HEK293 (cell line): ENCODE measurements at regions not wholly inside any gene's neighbourhood (a gene's known extent, or its start where the extent isn't known, plus 50 kb on each side); places are given as distances from the start of the nearest gene placed in this dataset.

Source experiments
- CTCF ChIA-PET: fragments of 350-600 bp; formaldehyde crosslinking; extraction: SDS; loops from one replicate; lab custom pipeline; 2021; ENCODE audit warnings: antibody characterized with exemption; lab: Yijun Ruan, JAX
- POLR2A ChIA-PET: fragments of 300-600 bp; formaldehyde crosslinking; extraction: SDS; loops from one replicate; lab custom pipeline; 2020; ENCODE audit warnings: antibody characterized with exemption, inconsistent platforms; lab: Yijun Ruan, JAX
- H3K27ac ChIP-seq: fragments of 200-500 bp; sonication (Bioruptor generic); 2 replicates; pipeline ENCODE4 v1.5.1; 2014; ENCODE audit warnings: low read depth, low read length, control low read depth, inconsistent platforms; ENCODE audit errors: extremely low read depth
- H3K36me3 ChIP-seq, 2 experiments: fragments of 200-500 bp in 1 of 2; sonication (Bioruptor generic) in 1 of 2; 1 replicate in 1 of 2; 2 replicates in 1 of 2; pipeline ENCODE4 v1.5.1; 2014 to 2017; ENCODE audit warnings: inconsistent platforms in 2 of 2, low read length in 2 of 2; ENCODE audit not compliant: control insufficient read depth in 2 of 2, insufficient read depth in 1 of 2
- H3K4me1 ChIP-seq: fragments of 200-500 bp; sonication (Bioruptor generic); 2 replicates; pipeline ENCODE4 v1.5.1; 2014; ENCODE audit warnings: mild to moderate bottlenecking, low read length, inconsistent platforms; ENCODE audit not compliant: control insufficient read depth, insufficient read depth
- H3K4me3 ChIP-seq: 2 replicates; pipeline ENCODE4 v1.5.1; 2011; ENCODE audit warnings: low read depth, mild to moderate bottlenecking, control low read depth, low read length, moderate library complexity
- H3K9me3 ChIP-seq: fragments of 200-500 bp; sonication (Bioruptor generic); 2 replicates; pipeline ENCODE4 v1.5.1; 2014; ENCODE audit warnings: low read depth, low read length, inconsistent platforms; ENCODE audit not compliant: control insufficient read depth, insufficient read depth
- HIC1 ChIP-seq: fragments of 450-650 bp; formaldehyde crosslinking; IDR thresholded peaks from 2 replicates; pipeline ENCODE4 v1.5.1; 2016; ENCODE audit warnings: missing biosample characterization, missing genetic modification characterization
- HOXC10 ChIP-seq: sonication (generic); formaldehyde crosslinking; IDR thresholded peaks from 2 replicates; pipeline ENCODE4 v1.8.1; 2023; ENCODE audit warnings: mild to moderate bottlenecking, missing genetic modification reagents
- OSR2 ChIP-seq: fragments of 450-650 bp; formaldehyde crosslinking; IDR thresholded peaks from 2 replicates; pipeline ENCODE4 v1.5.1; 2016; ENCODE audit warnings: missing biosample characterization, missing genetic modification characterization
- PRDM4 ChIP-seq: fragments of 450-650 bp; formaldehyde crosslinking; IDR thresholded peaks from 2 replicates; pipeline ENCODE4 v1.5.1; 2017; ENCODE audit warnings: missing biosample characterization, missing genetic modification characterization
- SP7 ChIP-seq: fragments of 450-650 bp; formaldehyde crosslinking; IDR thresholded peaks from 2 replicates; pipeline ENCODE4 v1.5.1; 2016; ENCODE audit warnings: missing biosample characterization, missing genetic modification characterization
- TRIM28 ChIP-seq: IDR thresholded peaks from 2 replicates; pipeline ENCODE4 v1.6.1; 2011; ENCODE audit warnings: low read length, control low read depth, borderline replicate concordance
- ZBTB10 ChIP-seq: fragments of 450-650 bp; formaldehyde crosslinking; IDR thresholded peaks from 2 replicates; pipeline ENCODE4 v1.5.1; 2016; ENCODE audit warnings: missing biosample characterization, missing genetic modification characterization
- ZNF140 ChIP-seq: fragments of 450-650 bp; formaldehyde crosslinking; IDR thresholded peaks from 2 replicates; pipeline ENCODE4 v1.5.1; 2016; ENCODE audit warnings: missing biosample characterization, missing genetic modification characterization
- ZNF175 ChIP-seq: fragments of 450-650 bp; formaldehyde crosslinking; IDR thresholded peaks from 2 replicates; pipeline ENCODE4 v1.5.1; 2016; ENCODE audit warnings: missing biosample characterization, missing genetic modification characterization
- ZNF19 ChIP-seq: fragments of 450-650 bp; formaldehyde crosslinking; IDR thresholded peaks from 2 replicates; pipeline ENCODE4; 2016; ENCODE audit warnings: missing biosample characterization, missing genetic modification characterization, low read depth
- ZNF354C ChIP-seq: fragments of 450-650 bp; formaldehyde crosslinking; IDR thresholded peaks from 2 replicates; pipeline ENCODE4 v1.5.1; 2016; ENCODE audit warnings: missing biosample characterization, missing genetic modification characterization, low read depth, borderline replicate concordance
- ZNF426 ChIP-seq: fragments of 450-650 bp; formaldehyde crosslinking; IDR thresholded peaks from 2 replicates; pipeline ENCODE4 v1.5.1; 2017; ENCODE audit warnings: missing biosample characterization, missing genetic modification characterization, mild to moderate bottlenecking, inconsistent platforms, moderate library complexity
- ZNF530 ChIP-seq: fragments of 450-650 bp; formaldehyde crosslinking; IDR thresholded peaks from 2 replicates; pipeline ENCODE4 v1.5.1; 2016; ENCODE audit warnings: low read depth, missing biosample characterization, missing genetic modification characterization
- ZNF585B ChIP-seq: fragments of 450-650 bp; formaldehyde crosslinking; IDR thresholded peaks from 2 replicates; pipeline ENCODE4 v1.5.1; 2016; ENCODE audit warnings: missing biosample characterization, missing genetic modification characterization
- ZNF610 ChIP-seq: fragments of 450-650 bp; formaldehyde crosslinking; IDR thresholded peaks from 2 replicates; pipeline ENCODE4 v1.5.1; 2016; ENCODE audit warnings: missing biosample characterization, missing genetic modification characterization, borderline replicate concordance
- ZNF658 ChIP-seq: fragments of 450-650 bp; formaldehyde crosslinking; IDR thresholded peaks from 2 replicates; pipeline ENCODE4; 2016; ENCODE audit warnings: missing biosample characterization, missing genetic modification characterization
- ZNF677 ChIP-seq: fragments of 450-650 bp; IDR thresholded peaks from 2 replicates; pipeline ENCODE4 v1.5.0; 2018; ENCODE audit warnings: missing biosample characterization, mild to moderate bottlenecking, missing genetic modification characterization, moderate library complexity
- ZNF747 ChIP-seq: fragments of 450-650 bp; formaldehyde crosslinking; IDR thresholded peaks from 2 replicates; pipeline ENCODE4 v1.5.1; 2016; ENCODE audit warnings: missing biosample characterization, missing genetic modification characterization
- ZNF777 ChIP-seq: fragments of 450-650 bp; formaldehyde crosslinking; IDR thresholded peaks from 2 replicates; pipeline ENCODE4 v1.5.1; 2017; ENCODE audit warnings: missing biosample characterization, missing genetic modification characterization, borderline replicate concordance
- ZSCAN5A ChIP-seq: fragments of 450-650 bp; formaldehyde crosslinking; IDR thresholded peaks from 2 replicates; pipeline ENCODE4 v1.5.1; 2016; ENCODE audit warnings: missing biosample characterization, missing genetic modification characterization
- TF ChIP-seq, protein P1 (sequence below): fragments of 450-650 bp; formaldehyde crosslinking; IDR thresholded peaks from 2 replicates; pipeline ENCODE4 v1.5.1; 2016; ENCODE audit warnings: missing biosample characterization, missing genetic modification characterization

DNA sequence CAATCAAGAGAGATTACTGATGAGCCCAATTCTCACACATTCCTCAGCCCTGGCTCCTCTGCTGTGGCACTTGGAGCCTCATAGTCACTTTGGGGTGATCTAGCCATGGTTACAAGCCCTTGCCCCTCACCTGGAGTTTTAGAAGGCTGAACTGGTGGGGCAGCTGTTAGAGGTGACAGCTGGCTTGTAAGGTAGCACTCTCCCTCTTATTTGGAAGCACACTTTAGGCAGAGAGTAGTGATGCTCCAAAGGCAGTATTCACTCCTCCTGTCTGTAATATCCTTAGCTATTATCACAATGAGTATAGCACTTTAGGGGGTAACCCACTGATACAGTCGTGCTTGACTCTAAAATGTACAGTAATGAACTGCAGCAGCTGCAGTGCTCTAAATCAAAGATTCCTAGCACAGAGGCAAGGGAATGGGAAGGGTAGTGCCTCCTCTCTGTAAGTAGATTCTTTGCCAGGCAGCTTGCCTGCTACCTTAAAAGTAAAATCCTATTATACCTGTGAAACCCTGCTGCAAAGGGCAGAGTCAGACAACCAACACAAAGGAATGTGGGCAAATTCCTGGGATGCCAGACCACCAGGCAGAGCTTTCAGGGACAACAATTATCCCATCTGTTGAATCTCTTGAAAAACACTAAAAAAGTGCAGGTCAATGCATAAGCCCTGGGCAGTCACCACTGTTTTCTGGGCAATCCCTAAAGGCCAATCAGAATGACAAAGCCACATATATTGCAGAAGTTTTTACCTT is 336.3 kb downstream of the NOVA1 start:
- no peak overlapping the region for H3K4me3 ChIP-seq
- no peaks in the 10 kb centered on the region for H3K9me3 ChIP-seq
- ChIA-PET POLR2A (no interaction called here), CTCF (no interaction called here)
- H3K27ac ChIP-seq = no peak overlapping the region
- no peaks in the 10 kb centered on the region for H3K4me1 ChIP-seq
- TF ChIP-seq ZSCAN5A (tag by site-specific recombination) (no peak), ZNF530 (tag by site-specific recombination) (no peak), ZNF777 (tag by site-specific recombination) (no peak)
- H3K36me3 ChIP-seq = no peaks in the 10 kb centered on the region

DNA sequence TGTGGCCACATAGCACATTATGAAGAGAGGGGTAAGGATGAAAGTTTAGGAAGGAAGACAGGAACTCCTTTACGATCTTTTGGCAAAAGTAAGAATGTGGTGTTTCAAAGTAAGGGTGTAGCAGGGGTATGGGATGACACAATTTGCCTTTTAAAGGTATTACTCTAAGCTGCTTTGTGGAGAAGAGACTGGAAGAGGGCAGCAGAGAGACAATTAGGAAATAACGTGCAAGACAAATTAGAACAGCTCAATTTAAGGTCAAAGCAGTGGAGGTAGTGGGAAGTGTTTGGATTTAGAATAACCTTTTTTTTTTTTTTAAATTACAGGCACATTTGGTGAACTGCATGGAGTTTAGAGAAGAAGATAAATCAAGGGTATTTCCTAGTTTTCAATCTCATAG is 342.6 kb downstream of the NOVA1 start:
- POLR2A ChIA-PET = no interaction called here
- H3K27ac ChIP-seq = no peak overlapping the region
- H3K4me1 ChIP-seq = no peaks in the 10 kb centered on the region
- TF ChIP-seq ZNF175 (tag by site-specific recombination) (no peak), ZBTB10 (tag by site-specific recombination) (no peak), ZNF677 (tag by site-specific recombination) (no peak), ZNF426 (no peak), ZNF585B (tag by site-specific recombination) (no peak), OSR2 (no peak), HOXC10 (CRISPR knock-in tag) (no peak), PRDM4 (no peak), SP7 (tag by site-specific recombination) (no peak), ZNF747 (tag by site-specific recombination) (no peak), ZNF610 (tag by site-specific recombination) (no peak), ZNF354C (tag by site-specific recombination) (no peak), HIC1 (tag by site-specific recombination) (no peak), TRIM28 (no peak), ZNF19 (tag by site-specific recombination) (no peak), ZNF140 (tag by site-specific recombination) (no peak), ZNF658 (tag by site-specific recombination) (no peak)
- TF ChIP-seq, protein P1, sequence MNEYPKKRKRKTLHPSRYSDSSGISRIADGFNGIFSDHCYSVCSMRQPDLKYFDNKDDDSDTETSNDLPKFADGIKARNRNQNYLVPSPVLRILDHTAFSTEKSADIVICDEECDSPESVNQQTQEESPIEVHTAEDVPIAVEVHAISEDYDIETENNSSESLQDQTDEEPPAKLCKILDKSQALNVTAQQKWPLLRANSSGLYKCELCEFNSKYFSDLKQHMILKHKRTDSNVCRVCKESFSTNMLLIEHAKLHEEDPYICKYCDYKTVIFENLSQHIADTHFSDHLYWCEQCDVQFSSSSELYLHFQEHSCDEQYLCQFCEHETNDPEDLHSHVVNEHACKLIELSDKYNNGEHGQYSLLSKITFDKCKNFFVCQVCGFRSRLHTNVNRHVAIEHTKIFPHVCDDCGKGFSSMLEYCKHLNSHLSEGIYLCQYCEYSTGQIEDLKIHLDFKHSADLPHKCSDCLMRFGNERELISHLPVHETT (tag by site-specific recombination) = no peak
- CTCF ChIA-PET = interaction anchor here (0.8 kb wide), 1 partner anchor 16 kb away, joined by 4 read pairs; no protein-coding TSS in a partner anchor
- H3K4me3 ChIP-seq = no peak overlapping the region
- H3K36me3 ChIP-seq = no peaks in the 10 kb centered on the region
- no peaks in the 10 kb centered on the region for H3K9me3 ChIP-seq
